ENCODE measurements at regions not wholly inside any gene's neighbourhood (a gene's known extent, or its start where the extent isn't known, plus 50 kb on each side); places are given as distances from the start of the nearest gene placed in this dataset.
A peak's percentile ranks its signal among the peaks of the same experiment; 100 is the strongest.

GRCh38 chr7:142412551-142413193, 154.8 kb upstream of the PRSS58 start:
- TF ChIP-seq CTCF (IDR thresholded peaks at IDR 0.05; ENCODE audit: control insufficient read depth, extremely low read depth, insufficient read depth), result peak; percentile 83
- H3K4me3 ChIP-seq (ENCODE audit: low read depth, low read length), result no peak overlapping the region
- peak; percentile 21 for DNase-seq (ENCODE audit: low read depth)

- H3K4me3 ChIP-seq (ENCODE audit: low read depth, low read length), result no peak overlapping the region
- no peak for DNase-seq (ENCODE audit: low read depth)
- TF ChIP-seq CTCF (IDR thresholded peaks at IDR 0.05; ENCODE audit: control insufficient read depth, extremely low read depth, insufficient read depth), result no peak
Measured at GRCh38 chr7:142409471-142409870, 151.6 kb upstream of the PRSS58 start.

GRCh38 chr7:142408794-142409193, 150.9 kb upstream of the PRSS58 start:
- DNase-seq (ENCODE audit: low read depth), result no peak
- H3K4me3 ChIP-seq (ENCODE audit: low read depth, low read length), result no peak overlapping the region
- TF ChIP-seq CTCF (IDR thresholded peaks at IDR 0.05; ENCODE audit: control insufficient read depth, extremely low read depth, insufficient read depth), result no peak

GRCh38 chr7:142407939-142408570, 150.2 kb upstream of the PRSS58 start:
- TF ChIP-seq CTCF (IDR thresholded peaks at IDR 0.05; ENCODE audit: control insufficient read depth, extremely low read depth, insufficient read depth), result no peak

GRCh38 chr7:142405122-142405765, 147.4 kb upstream of the PRSS58 start:
- TF ChIP-seq CTCF (IDR thresholded peaks at IDR 0.05; ENCODE audit: control insufficient read depth, extremely low read depth, insufficient read depth), result no peak
- no peak overlapping the region for H3K4me3 ChIP-seq (ENCODE audit: low read depth, low read length)
- DNase-seq (ENCODE audit: low read depth), result no peak

More at GRCh38 chr7:142407939-142408570, 150.2 kb upstream of the PRSS58 start:
- no peak for DNase-seq (ENCODE audit: low read depth)
- H3K4me3 ChIP-seq (ENCODE audit: low read depth, low read length), result no peak overlapping the region

GRCh38 chr7:142401951-142402350, 144.1 kb upstream of the PRSS58 start:
- no peak for DNase-seq (ENCODE audit: low read depth)
- no peak overlapping the region for H3K4me3 ChIP-seq (ENCODE audit: low read depth, low read length)
- no peak for TF ChIP-seq CTCF (IDR thresholded peaks at IDR 0.05; ENCODE audit: control insufficient read depth, extremely low read depth, insufficient read depth)
